ENCODE measurements at regions not wholly inside any gene's neighbourhood (a gene's known extent, or its start where the extent isn't known, plus 50 kb on each side); places are given as distances from the start of the nearest gene placed in this dataset.

DNA sequence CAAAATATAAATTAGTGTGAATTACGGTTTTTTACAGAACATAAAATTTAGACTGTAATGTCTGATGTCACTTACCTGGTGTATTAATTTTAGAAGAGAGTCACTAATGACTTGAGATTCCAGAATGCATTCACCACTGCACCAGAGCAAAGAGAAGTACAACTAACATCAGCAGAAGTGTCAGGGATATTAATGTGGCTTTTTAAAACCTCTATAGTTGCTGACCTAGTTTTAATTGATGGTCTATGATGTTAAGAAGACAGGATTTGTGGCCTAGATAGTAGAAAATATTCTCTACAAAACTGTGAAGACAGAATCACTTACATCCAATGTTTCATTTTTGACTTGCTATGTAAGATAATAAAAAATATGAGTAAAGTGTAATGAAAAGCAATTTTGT lies 1181.6 kb downstream of the RAPGEF2 start:
- TF ChIP-seq EP300 (IDR thresholded peaks at IDR 0.05) (no peak), POLR2A (IDR thresholded peaks at IDR 0.05) (no peak)
- TF ChIP-seq, protein P1, sequence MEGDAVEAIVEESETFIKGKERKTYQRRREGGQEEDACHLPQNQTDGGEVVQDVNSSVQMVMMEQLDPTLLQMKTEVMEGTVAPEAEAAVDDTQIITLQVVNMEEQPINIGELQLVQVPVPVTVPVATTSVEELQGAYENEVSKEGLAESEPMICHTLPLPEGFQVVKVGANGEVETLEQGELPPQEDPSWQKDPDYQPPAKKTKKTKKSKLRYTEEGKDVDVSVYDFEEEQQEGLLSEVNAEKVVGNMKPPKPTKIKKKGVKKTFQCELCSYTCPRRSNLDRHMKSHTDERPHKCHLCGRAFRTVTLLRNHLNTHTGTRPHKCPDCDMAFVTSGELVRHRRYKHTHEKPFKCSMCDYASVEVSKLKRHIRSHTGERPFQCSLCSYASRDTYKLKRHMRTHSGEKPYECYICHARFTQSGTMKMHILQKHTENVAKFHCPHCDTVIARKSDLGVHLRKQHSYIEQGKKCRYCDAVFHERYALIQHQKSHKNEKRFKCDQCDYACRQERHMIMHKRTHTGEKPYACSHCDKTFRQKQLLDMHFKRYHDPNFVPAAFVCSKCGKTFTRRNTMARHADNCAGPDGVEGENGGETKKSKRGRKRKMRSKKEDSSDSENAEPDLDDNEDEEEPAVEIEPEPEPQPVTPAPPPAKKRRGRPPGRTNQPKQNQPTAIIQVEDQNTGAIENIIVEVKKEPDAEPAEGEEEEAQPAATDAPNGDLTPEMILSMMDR (IDR thresholded peaks at IDR 0.05) = no peak
- no peaks in the 10 kb centered on the region for H3K36me3 ChIP-seq
- WGBS, 3 donors = 68 to 88% (median 84%) methylated on average over 1 of the region's 1 CpG
- no peaks in the 10 kb centered on the region for H3K4me1 ChIP-seq (ENCODE audit: insufficient read depth)
- no peak for DNase-seq
- intact Hi-C loops (cut with DNase I) = no loop called here
- no peaks in the 10 kb centered on the region for H3K9me3 ChIP-seq
- no peaks in the 10 kb centered on the region for H3K27me3 ChIP-seq
- no peak overlapping the region for H3K27ac ChIP-seq
- no peak overlapping the region for H3K4me3 ChIP-seq

GRCh38 chr4:160286051-160286450 lies 1183.2 kb downstream of the RAPGEF2 start:
- no peak for DNase-seq
- intact Hi-C loops (cut with DNase I) = no loop called here
- H3K27me3 ChIP-seq = no peaks in the 10 kb centered on the region
- TF ChIP-seq, protein P1 (IDR thresholded peaks at IDR 0.05) = no peak
- TF ChIP-seq POLR2A (IDR thresholded peaks at IDR 0.05) = no peak
- TF ChIP-seq EP300 (IDR thresholded peaks at IDR 0.05) = no peak
- no peaks in the 10 kb centered on the region for H3K36me3 ChIP-seq
- H3K27ac ChIP-seq = no peak overlapping the region
- no peaks in the 10 kb centered on the region for H3K9me3 ChIP-seq
- no peak overlapping the region for H3K4me3 ChIP-seq
- no peaks in the 10 kb centered on the region for H3K4me1 ChIP-seq (ENCODE audit: insufficient read depth)
- whole genome bisulfite sequencing, 3 donors = 0 to 41% (median 31%) methylated on average over 1 of the region's 1 CpG

GRCh38 chr4:160296476-160296875 lies 1193.6 kb downstream of the RAPGEF2 start:
- Histone ChIP-seq H3K36me3 (no peaks in the 10 kb centered on the region), H3K4me3 (no peak overlapping the region), H3K9me3 (no peaks in the 10 kb centered on the region), H3K4me1 (ENCODE audit: insufficient read depth) (no peaks in the 10 kb centered on the region), H3K27me3 (no peaks in the 10 kb centered on the region), H3K27ac (no peak overlapping the region)
- intact Hi-C loops (cut with DNase I) = no loop called here
- DNase-seq = no peak
- WGBS, 3 donors = 65 to 81% (median 66%) methylated on average over 1 of the region's 1 CpG
- TF ChIP-seq POLR2A (IDR thresholded peaks at IDR 0.05) = no peak
- TF ChIP-seq, protein P1 (IDR thresholded peaks at IDR 0.05) = no peak
- TF ChIP-seq EP300 (IDR thresholded peaks at IDR 0.05) = no peak

DNA sequence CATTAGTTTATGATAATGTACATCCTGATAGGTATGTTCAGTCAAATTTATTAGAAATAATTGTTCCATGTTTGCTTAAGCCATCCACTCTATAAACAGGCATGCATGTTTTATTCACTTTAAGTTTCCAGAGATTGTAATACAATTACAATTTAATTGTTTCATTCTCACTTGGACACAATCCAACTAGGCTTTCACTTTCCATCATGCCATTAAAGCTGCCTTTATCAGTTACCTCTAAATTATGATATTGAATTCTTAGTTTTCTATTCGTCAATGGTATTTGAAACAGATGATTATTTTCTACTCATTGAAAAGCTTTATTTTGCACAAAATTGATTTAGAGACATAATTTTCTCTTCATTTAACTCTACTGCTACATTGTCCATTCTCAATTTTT lies 1196.3 kb downstream of the RAPGEF2 start:
- 29 to 52% (median 29%) methylated on average over 1 of the region's 1 CpG for WGBS, 3 donors
- Histone ChIP-seq H3K9me3 (no peaks in the 10 kb centered on the region), H3K27ac (no peak overlapping the region), H3K4me1 (ENCODE audit: insufficient read depth) (no peaks in the 10 kb centered on the region), H3K27me3 (no peaks in the 10 kb centered on the region), H3K36me3 (no peaks in the 10 kb centered on the region), H3K4me3 (no peak overlapping the region)
- TF ChIP-seq POLR2A (IDR thresholded peaks at IDR 0.05) (no peak), EP300 (IDR thresholded peaks at IDR 0.05) (no peak)
- TF ChIP-seq, protein P1 (IDR thresholded peaks at IDR 0.05) = no peak
- intact Hi-C loops (cut with DNase I) = no loop called here
- no peak for DNase-seq

DNA sequence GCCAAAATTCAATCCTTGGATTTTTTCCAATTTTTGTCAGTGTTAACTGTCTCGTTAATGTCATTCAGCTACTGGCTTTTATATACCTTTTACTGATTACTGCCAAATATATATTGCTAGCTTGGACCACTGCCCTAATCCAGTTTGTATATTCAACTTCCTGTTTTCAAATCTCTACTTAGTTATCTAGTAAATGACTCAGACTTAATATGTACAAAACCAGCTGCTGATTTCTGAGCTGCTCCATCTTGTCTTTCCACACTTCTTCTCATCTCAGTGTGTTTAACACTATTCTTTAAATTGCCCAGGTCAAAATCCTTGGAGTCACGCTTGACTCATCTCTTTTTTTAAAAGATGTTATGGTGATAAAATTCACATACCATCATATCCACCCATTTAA lies 1196.7 kb downstream of the RAPGEF2 start:
- Histone ChIP-seq H3K4me3 (no peak overlapping the region), H3K9me3 (no peaks in the 10 kb centered on the region), H3K27ac (no peak overlapping the region), H3K27me3 (no peaks in the 10 kb centered on the region), H3K36me3 (no peaks in the 10 kb centered on the region), H3K4me1 (ENCODE audit: insufficient read depth) (no peaks in the 10 kb centered on the region)
- TF ChIP-seq EP300 (IDR thresholded peaks at IDR 0.05) (no peak), POLR2A (IDR thresholded peaks at IDR 0.05) (no peak)
- TF ChIP-seq, protein P1 (IDR thresholded peaks at IDR 0.05) = no peak
- intact Hi-C loops (cut with DNase I) = no loop called here
- no peak for DNase-seq
- WGBS, 3 donors = 32 to 48% (median 34%) methylated on average over 2 of the region's 2 CpGs

Measured in ovary (tissue), 7 donors.